H9 (cell line): ENCODE measurements at regions not wholly inside any gene's neighbourhood (a gene's known extent, or its start where the extent isn't known, plus 50 kb on each side); places are given as distances from the start of the nearest gene placed in this dataset.
"Not testable (repeated sequence)": the region's sequence is repeated elsewhere in the genome, so short reads cannot be mapped to it uniquely, and the experiment has no call there.

Source experiments
- DNase-seq: peaks from one replicate; pipeline ENCODE4 v3.0.0-alpha.2; 2017
- H2AFZ ChIP-seq: one replicate; pipeline ENCODE4 v1.6.1; 2013; ENCODE audit warnings: mild to moderate bottlenecking, low read length, control low read depth, moderate library complexity
- H2AK5ac ChIP-seq: 2 replicates; pipeline ENCODE4 v1.6.1; 2013; ENCODE audit warnings: low read length, control low read depth, mixed read lengths; ENCODE audit not compliant: insufficient read length
- H2BK120ac ChIP-seq: one replicate; pipeline ENCODE4 v1.6.1; 2013; ENCODE audit warnings: low read depth, mild to moderate bottlenecking, low read length, control low read depth, inconsistent platforms; ENCODE audit not compliant: poor library complexity, severe bottlenecking
- H2BK12ac ChIP-seq: 2 replicates; pipeline ENCODE4 v1.6.1; 2013; ENCODE audit warnings: low read length, control low read depth, mixed read lengths, low read depth; ENCODE audit not compliant: insufficient read length
- H2BK15ac ChIP-seq: 2 replicates; pipeline ENCODE4 v1.6.1; 2013; ENCODE audit warnings: low read depth, low read length, control low read depth
- H2BK20ac ChIP-seq: one replicate; pipeline ENCODE4 v1.6.1; 2013; ENCODE audit warnings: low read depth, mild to moderate bottlenecking, low read length, control low read depth, inconsistent platforms; ENCODE audit not compliant: poor library complexity, severe bottlenecking
- H2BK5ac ChIP-seq: 2 replicates; pipeline ENCODE4 v1.6.1; 2013; ENCODE audit warnings: low read length, control low read depth, mixed read lengths; ENCODE audit not compliant: insufficient read length
- H3K14ac ChIP-seq: 2 replicates; pipeline ENCODE4 v1.6.1; 2013; ENCODE audit warnings: low read length, control low read depth; ENCODE audit not compliant: insufficient read depth
- H3K18ac ChIP-seq: 2 replicates; pipeline ENCODE4 v1.6.1; 2013; ENCODE audit warnings: low read depth, mild to moderate bottlenecking, mixed read lengths, low read length, control low read depth; ENCODE audit not compliant: insufficient read length
- H3K23ac ChIP-seq: 2 replicates; pipeline ENCODE4 v1.6.1; 2013; ENCODE audit warnings: low read length, control low read depth, mixed read lengths, low read depth; ENCODE audit not compliant: insufficient read length
- H3K23me2 ChIP-seq: 2 replicates; pipeline ENCODE4 v1.6.1; 2013; ENCODE audit warnings: low read depth, mild to moderate bottlenecking, mixed read lengths, low read length, control low read depth; ENCODE audit not compliant: insufficient read length, poor library complexity, severe bottlenecking
- H3K27ac ChIP-seq: 2 replicates; pipeline ENCODE4 v1.5.1; 2013; ENCODE audit warnings: low read length, control low read depth, mixed read lengths, low read depth; ENCODE audit not compliant: insufficient read length
- H3K27me3 ChIP-seq: 2 replicates; pipeline ENCODE4 v1.6.1; 2013; ENCODE audit warnings: low read length, control low read depth, inconsistent platforms; ENCODE audit not compliant: insufficient read depth
- H3K4ac ChIP-seq: 2 replicates; pipeline ENCODE4 v1.6.1; 2013; ENCODE audit warnings: low read depth, mild to moderate bottlenecking, control low read depth, inconsistent platforms, low read length, moderate library complexity
- H3K4me1 ChIP-seq: 2 replicates; pipeline ENCODE4 v1.6.1; 2013; ENCODE audit warnings: low read length, control low read depth, inconsistent platforms; ENCODE audit not compliant: insufficient read depth
- H3K4me2 ChIP-seq: 2 replicates; pipeline ENCODE4 v1.6.1; 2013; ENCODE audit warnings: low read length, control low read depth, mixed read lengths; ENCODE audit not compliant: insufficient read length, insufficient read depth
- H3K56ac ChIP-seq: 2 replicates; pipeline ENCODE4 v1.6.1; 2013; ENCODE audit warnings: low read depth, mild to moderate bottlenecking, mixed read lengths, low read length, control low read depth; ENCODE audit not compliant: insufficient read length
- H3K79me1 ChIP-seq: 2 replicates; pipeline ENCODE4 v1.6.1; 2013; ENCODE audit warnings: low read depth, mild to moderate bottlenecking, moderate library complexity, low read length, control low read depth, inconsistent platforms; ENCODE audit not compliant: insufficient read depth, poor library complexity, severe bottlenecking
- H3K79me2 ChIP-seq: 2 replicates; pipeline ENCODE4 v1.6.1; 2013; ENCODE audit warnings: low read length, control low read depth, inconsistent platforms; ENCODE audit not compliant: insufficient read depth
- H3K9ac ChIP-seq: 2 replicates; pipeline ENCODE4 v1.6.1; 2013; ENCODE audit warnings: low read length, control low read depth, mixed read lengths; ENCODE audit not compliant: insufficient read length; ENCODE audit errors: extremely low read depth
- H3K9me3 ChIP-seq: one replicate; pipeline ENCODE4 v1.6.1; 2013; ENCODE audit warnings: low read depth, low read length, inconsistent platforms; ENCODE audit not compliant: control insufficient read depth
- H3T11ph ChIP-seq: one replicate; pipeline ENCODE4 v1.6.1; 2013; ENCODE audit warnings: mild to moderate bottlenecking, low read length, control low read depth, inconsistent platforms
- H4K20me1 ChIP-seq: one replicate; pipeline ENCODE4 v1.6.1; 2013; ENCODE audit not compliant: control insufficient read depth, insufficient read length, insufficient read depth
- H4K5ac ChIP-seq: 2 replicates; pipeline ENCODE4 v1.6.1; 2013; ENCODE audit warnings: low read depth, mild to moderate bottlenecking, mixed read lengths, low read length, control low read depth; ENCODE audit not compliant: insufficient read length
- H4K8ac ChIP-seq: replicated peaks from 2 replicates; pipeline ENCODE4 v1.6.1; 2013; ENCODE audit warnings: low read length, control low read depth, mixed read lengths, low read depth; ENCODE audit not compliant: insufficient read length
- H4K91ac ChIP-seq: 2 replicates; pipeline ENCODE4 v1.6.1; 2013; ENCODE audit warnings: low read depth, mild to moderate bottlenecking, moderate library complexity, mixed read lengths, low read length, control low read depth; ENCODE audit not compliant: insufficient read length
- H3K27ac Mint-ChIP-seq, 3 experiments: 2 replicates in 2 of 3; 3 replicates in 1 of 3; pipeline ENCODE4 v1.8.0; 2020 to 2021; ENCODE audit warnings: mixed read lengths in 3 of 3, mild to moderate bottlenecking in 1 of 3, moderate library complexity in 1 of 3
- H3K27me3 Mint-ChIP-seq: 2 replicates; pipeline ENCODE4 v1.8.0; 2021; ENCODE audit warnings: low read depth, mild to moderate bottlenecking, moderate library complexity, mixed read lengths
- H3K36me3 Mint-ChIP-seq, 3 experiments: 2 replicates in 2 of 3; 3 replicates in 1 of 3; pipeline ENCODE4 v1.8.0; 2020 to 2021; ENCODE audit warnings: low read depth in 3 of 3, mixed read lengths in 3 of 3; ENCODE audit not compliant: insufficient read depth in 1 of 3
- H3K4me1 Mint-ChIP-seq, 2 experiments: 2 replicates each; pipeline ENCODE4 v1.8.0; 2020; ENCODE audit warnings: mixed read lengths in 2 of 2
- H3K4me3 Mint-ChIP-seq, 2 experiments: 2 replicates in 1 of 2; 3 replicates in 1 of 2; pipeline ENCODE4 v1.8.0; 2020 to 2021; ENCODE audit warnings: mild to moderate bottlenecking in 2 of 2, mixed read lengths in 2 of 2, moderate library complexity in 1 of 2
- H3K9me3 Mint-ChIP-seq, 2 experiments: 2 replicates in 1 of 2; 3 replicates in 1 of 2; pipeline ENCODE4 v1.8.0; 2020; ENCODE audit warnings: mild to moderate bottlenecking in 2 of 2, mixed read lengths in 2 of 2, moderate library complexity in 1 of 2
- WGBS: extraction: QIAGEN DNeasy Blood & Tissue Kit; methylation state at CpG from one replicate; pipeline ENCODE4 v1.1.7; 2013; ENCODE audit warnings: missing lambda C conversion rate, low lambda C conversion rate, mixed read lengths; ENCODE audit not compliant: insufficient read length; ENCODE audit errors: extremely low coverage; 5-methylcytosine and 5-hydroxymethylcytosine counted together

GRCh38 chr7:66462831-66463230, 165.8 kb upstream of the KCTD7 start:
- not testable (repeated sequence) for H3K79me1 ChIP-seq, H2BK20ac ChIP-seq, H3K36me3 Mint-ChIP-seq, H3K27me3 Mint-ChIP-seq, H3K9ac ChIP-seq, H3K4me1 ChIP-seq, H3K27ac Mint-ChIP-seq, H2BK5ac ChIP-seq, H2AK5ac ChIP-seq, H3K27me3 ChIP-seq, H3K4me2 ChIP-seq, H2BK120ac ChIP-seq, H2BK15ac ChIP-seq, H4K20me1 ChIP-seq, H3K9me3 ChIP-seq, DNase-seq, H3K79me2 ChIP-seq, H3K56ac ChIP-seq, H3K27ac ChIP-seq, H4K91ac ChIP-seq, H3K4me1 Mint-ChIP-seq, H3K18ac ChIP-seq, H4K8ac ChIP-seq, H3K14ac ChIP-seq, H2BK12ac ChIP-seq, H3K23me2 ChIP-seq, H3K4me3 Mint-ChIP-seq, H3K23ac ChIP-seq, H3K4ac ChIP-seq, H2AFZ ChIP-seq, H3K9me3 Mint-ChIP-seq, H4K5ac ChIP-seq, H3T11ph ChIP-seq
- WGBS = no CpG with 5 or more reads among the region's 4 CpGs
